Inflammatory macrophage treated with lipopolysaccharide for 1 hour (primary cell): ENCODE measurements at regions not wholly inside any gene's neighbourhood (a gene's known extent, or its start where the extent isn't known, plus 50 kb on each side); places are given as distances from the start of the nearest gene placed in this dataset.
"Not testable (repeated sequence)": the region's sequence is repeated elsewhere in the genome, so short reads cannot be mapped to it uniquely, and the experiment has no call there.

Experiments used
- DNase-seq, 2 donors: peaks; one replicate each; pipeline ENCODE4 v3.0.0-alpha.2; 2020 to 2022

DNA sequence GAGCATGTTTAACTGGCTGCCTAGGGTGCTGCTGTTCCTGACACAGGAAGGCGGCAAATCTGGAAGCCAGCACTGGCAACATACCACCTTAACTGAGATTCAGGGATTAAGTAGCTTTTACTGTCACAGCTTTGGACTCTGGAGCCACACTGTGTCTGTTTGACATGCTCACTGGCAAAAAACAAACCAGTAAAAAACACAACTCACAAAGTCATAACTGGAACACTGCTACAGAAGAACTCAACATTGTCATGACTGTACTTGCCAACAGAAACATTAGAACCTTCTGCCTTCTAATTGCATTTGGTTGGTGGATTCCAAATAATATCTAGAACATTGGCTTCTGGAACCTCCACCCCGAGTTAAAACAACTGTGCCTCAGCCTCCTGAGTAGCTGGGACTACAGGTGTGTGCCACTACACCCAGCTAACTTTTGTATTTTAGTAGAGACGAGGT lies 117.6 kb downstream of the TTC6 start:
- DNase-seq: no peak

GRCh38 chr14:37720131-37720530 lies 124.7 kb downstream of the TTC6 start:
- no peak for DNase-seq

GRCh38 chr14:37721976-37722659 lies 126.7 kb downstream of the TTC6 start:
- no peak for DNase-seq

DNA sequence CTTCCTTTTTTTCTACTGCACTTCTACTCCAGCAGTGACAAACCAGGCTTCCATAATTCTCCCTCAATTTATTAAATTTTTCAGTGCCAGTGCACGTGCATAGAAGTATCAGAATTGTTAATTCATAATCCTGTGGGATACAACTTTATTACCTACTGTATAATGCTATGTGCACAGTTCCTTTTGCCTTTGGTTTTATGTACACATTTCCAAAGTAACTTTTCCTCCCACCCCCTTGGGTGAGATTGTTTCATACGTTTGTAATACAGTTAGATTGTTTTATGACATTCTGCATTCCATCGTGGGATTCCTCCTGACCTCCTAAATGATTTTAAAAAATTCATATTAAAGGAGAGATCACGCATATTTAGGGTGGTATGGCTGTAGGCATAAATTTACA lies 128.1 kb downstream of the TTC6 start:
- DNase-seq: no peak

- DNase-seq: no peak
These were observed 131.3 kb downstream of the TTC6 start for GRCh38 chr14:37726708-37727107.

- DNase-seq: no peak
These were observed 133.8 kb downstream of the TTC6 start for GRCh38 chr14:37729218-37729617.

- DNase-seq: no peak
These were observed 135.7 kb downstream of the TTC6 start for GRCh38 chr14:37731094-37731493.

DNA sequence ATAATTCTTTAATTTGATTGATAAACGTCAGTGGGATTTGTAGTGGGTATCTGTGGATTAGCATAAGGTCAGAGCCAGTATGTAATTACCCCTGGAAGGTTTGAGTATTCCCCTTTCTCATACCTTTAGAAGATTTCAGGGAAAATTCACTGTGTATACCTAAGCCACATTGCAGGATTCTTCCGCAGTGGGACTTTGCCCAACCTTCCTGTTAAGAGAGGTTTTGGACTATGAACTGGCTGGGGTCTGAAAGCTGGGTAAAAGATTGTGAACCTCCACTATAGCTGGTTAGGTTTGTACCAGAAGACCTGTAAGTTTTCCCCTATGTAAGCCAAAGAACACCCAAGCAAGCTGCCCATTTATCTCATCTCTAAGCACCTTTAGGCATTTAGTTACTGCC lies 150.2 kb downstream of the TTC6 start:
- no peak for DNase-seq

GRCh38 chr14:37746140-37746832 lies 150.9 kb downstream of the TTC6 start:
- no peak for DNase-seq

DNA sequence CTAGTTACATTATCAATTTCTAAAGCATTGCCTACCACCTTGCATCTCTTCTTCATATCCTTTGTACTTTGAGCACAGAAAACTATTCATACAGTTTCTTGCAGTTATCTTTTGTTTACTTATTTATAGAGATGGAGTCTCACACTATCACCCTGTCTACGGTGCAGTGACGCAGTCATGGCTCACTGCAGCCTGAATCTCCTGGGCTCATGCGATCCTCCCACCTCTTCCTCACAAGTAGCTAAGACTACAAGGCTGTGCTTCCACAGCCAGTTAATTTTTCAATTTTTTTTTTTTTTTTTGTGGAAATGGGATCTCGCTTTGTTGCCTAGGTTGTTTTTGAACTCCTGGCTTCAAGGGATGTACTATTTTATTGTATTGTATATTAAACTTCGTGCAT lies 158.0 kb downstream of the TTC6 start:
- DNase-seq: no peak

DNA sequence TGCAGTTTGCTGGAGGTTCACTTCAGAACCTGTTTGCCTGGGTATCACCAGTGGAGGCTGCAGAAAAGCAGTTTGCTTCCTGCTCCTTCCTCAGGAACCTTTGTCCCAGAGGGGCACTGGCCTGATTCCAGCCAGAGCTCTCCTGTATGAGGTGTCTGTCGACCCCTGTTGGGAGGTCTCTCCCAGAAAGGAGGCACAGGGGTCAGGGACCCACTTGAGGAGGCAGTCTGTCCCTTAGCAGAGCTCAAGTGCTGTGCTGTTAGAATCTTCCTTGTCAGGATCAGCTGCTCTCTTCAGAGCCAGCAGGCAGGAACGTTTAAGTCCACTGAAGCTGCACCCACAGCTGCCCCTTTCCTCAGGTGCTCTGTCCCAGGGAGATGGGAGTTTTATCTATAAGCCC lies 164.8 kb downstream of the TTC6 start:
- not testable (repeated sequence) for DNase-seq

DNA sequence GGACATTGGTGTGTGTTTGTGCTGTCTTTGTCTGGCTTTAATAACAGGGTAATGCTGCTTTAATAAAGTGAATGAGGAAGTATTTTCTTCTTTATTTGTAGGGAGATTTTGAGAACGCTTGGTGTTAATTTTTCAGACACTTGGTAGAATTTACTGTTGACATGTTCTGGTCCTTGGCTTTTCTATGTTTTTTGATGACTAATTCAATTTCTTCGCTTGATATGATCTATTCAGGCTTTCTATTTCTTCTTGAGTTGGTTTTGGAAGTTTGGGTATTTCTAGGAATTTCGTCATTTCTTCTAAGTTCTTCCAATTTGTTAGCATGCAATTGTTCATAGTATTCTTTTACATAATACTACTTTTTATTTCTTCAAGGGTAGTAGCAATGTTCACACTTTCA lies 167.8 kb downstream of the TTC6 start:
- no peak for DNase-seq

DNA sequence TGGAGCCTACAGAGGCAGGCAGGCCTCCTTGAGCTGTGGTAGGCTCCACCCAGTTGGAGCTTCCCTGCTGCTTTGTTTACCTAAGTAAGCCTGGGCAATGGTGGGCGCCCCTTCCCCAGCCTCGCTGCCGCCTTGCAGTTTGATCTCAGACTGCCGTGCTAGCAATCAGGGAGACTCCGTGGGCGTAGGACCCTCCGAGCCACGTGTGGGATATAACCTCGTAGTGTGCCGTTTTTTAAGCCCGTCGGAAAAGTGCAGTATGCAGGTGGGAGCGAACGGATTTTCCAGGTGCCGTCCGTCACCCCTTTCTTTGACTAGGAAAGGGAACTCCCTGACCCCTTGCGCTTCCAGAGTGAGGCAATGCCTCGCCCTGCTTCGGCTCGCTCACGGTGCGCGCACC lies 176.9 kb downstream of the TTC6 start:
- DNase-seq: not testable (repeated sequence)

- DNase-seq: no peak
These were observed 181.5 kb downstream of the TTC6 start for GRCh38 chr14:37776791-37777499.

GRCh38 chr14:37778135-37778943 lies 182.9 kb downstream of the TTC6 start:
- DNase-seq: no peak

- DNase-seq: no peak
These were observed 184.1 kb downstream of the TTC6 start for GRCh38 chr14:37779480-37779879.

DNA sequence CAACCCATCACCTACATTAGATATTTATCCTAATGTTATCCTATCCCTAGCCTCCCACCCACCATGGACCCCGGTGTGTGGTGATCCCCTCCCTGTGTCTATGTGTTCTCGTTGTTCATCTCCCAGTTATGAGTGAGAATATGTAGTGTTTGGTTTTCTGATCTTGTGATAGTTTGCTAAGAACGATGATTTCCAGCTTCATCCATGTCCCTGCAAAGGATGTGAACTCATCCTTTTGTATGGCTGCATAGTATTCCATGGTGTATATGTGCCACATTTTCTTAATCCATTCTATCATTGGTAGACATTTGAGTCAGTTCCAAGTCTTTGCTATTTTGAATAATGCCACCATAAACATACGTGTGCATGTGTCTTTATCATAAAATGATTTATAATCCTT lies 185.3 kb downstream of the TTC6 start:
- DNase-seq: not testable (repeated sequence)

GRCh38 chr14:37784203-37784826 lies 188.9 kb downstream of the TTC6 start:
- DNase-seq: not testable (repeated sequence)

DNA sequence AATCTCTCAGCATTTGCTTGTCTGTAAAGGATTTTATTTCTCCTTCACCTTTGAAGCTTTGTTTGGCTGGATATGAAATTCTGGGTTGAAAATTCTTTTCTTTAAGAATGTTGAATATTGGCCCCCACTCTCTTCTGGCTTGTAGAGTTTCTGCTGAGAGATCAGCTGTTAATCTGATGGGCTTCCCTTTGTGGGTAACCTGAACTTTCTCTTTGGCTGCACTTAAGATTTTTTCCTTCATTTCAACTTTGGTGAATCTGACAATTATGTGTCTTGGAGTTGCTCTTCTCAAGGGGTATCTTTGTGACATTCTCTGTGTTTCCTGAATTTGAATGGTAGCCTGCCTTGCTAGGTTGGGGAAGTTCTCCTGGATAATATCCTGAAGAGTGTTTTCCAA lies 189.4 kb downstream of the TTC6 start:
- not testable (repeated sequence) for DNase-seq

- not testable (repeated sequence) for DNase-seq
These were observed 189.9 kb downstream of the TTC6 start for GRCh38 chr14:37785298-37785697.

GRCh38 chr14:37786114-37786625 lies 190.7 kb downstream of the TTC6 start:
- not testable (repeated sequence) for DNase-seq

GRCh38 chr14:37787879-37788494 lies 192.6 kb downstream of the TTC6 start:
- DNase-seq: no peak
